Activated T-helper 17 cell treated with anti-CD3 and anti-CD28 coated beads, Interleukin-2, amount 50 U/mL, for 72 hours (primary cell): ENCODE measurements at regions not wholly inside any gene's neighbourhood (a gene's known extent, or its start where the extent isn't known, plus 50 kb on each side); places are given as distances from the start of the nearest gene placed in this dataset.

ENCODE experiments used
- ATAC-seq: fragments of 150-1000 bp; cut with Tn5 transposase; replicated peaks from 2 replicates; pipeline ENCODE4 v1.10.0; 2021; ENCODE audit warnings: mild to moderate bottlenecking, moderate library complexity
- H3K27ac Mint-ChIP-seq: one replicate; pipeline ENCODE4 v1.8.0; 2022; ENCODE audit warnings: mixed read lengths
- H3K27me3 Mint-ChIP-seq: one replicate; pipeline ENCODE4 v1.8.0; 2022; ENCODE audit warnings: mixed read lengths
- H3K36me3 Mint-ChIP-seq: one replicate; pipeline ENCODE4 v1.8.0; 2022; ENCODE audit warnings: low read depth, mild to moderate bottlenecking, mixed read lengths
- H3K4me1 Mint-ChIP-seq: one replicate; pipeline ENCODE4 v1.8.0; 2022; ENCODE audit warnings: mixed read lengths
- H3K4me3 Mint-ChIP-seq: one replicate; pipeline ENCODE4 v1.8.0; 2022; ENCODE audit warnings: mild to moderate bottlenecking, mixed read lengths
- H3K9me3 Mint-ChIP-seq: one replicate; pipeline ENCODE4 v1.8.0; 2022; ENCODE audit warnings: mixed read lengths

DNA sequence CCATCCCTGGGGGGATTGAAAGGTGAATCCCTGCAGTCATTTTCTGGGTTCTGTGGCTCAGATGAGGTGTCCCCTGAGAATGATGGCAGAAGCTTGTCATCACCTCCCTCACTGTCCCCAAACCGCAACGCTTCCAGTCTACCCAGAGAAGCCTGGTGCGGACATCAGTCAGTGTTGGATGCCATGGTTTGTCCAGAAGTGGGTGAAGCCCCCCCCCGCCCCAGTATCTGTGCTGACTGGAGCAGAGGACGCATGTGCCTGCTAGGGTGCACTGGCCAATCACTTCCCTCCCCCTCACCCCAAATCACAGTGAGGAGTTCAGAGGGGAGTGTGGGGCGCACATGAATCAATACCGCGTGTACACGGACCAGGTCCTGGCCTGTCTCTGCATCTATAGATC, 150.5 kb downstream of the TEX29 start:
- no peak overlapping the region for H3K27ac Mint-ChIP-seq
- H3K36me3 Mint-ChIP-seq: no peaks in the 10 kb centered on the region
- no peak overlapping the region for H3K4me3 Mint-ChIP-seq
- no peak for ATAC-seq
- no peaks in the 10 kb centered on the region for H3K9me3 Mint-ChIP-seq
- no peaks in the 10 kb centered on the region for H3K4me1 Mint-ChIP-seq
- peaks cover 15% of the 10 kb centered on the region for H3K27me3 Mint-ChIP-seq

DNA sequence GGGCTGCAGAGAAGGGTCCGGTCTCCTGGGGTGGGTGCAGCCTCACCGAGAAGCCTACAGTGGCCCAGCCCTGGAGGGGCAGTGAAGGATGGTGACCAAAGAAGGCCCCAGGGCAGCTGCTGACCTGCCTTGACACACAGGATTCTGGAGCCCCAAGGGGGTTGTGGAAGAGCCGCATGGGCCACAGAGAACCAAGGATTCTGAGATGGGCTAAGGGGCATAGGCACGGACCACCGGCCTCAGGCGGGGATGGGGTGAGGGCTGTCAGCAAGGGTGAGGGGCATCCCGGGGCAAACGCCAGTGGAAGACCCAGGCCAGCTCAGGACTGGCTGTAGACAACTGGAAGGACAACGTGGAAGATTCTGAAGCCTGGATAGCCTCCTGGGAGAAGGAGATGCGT, 151.6 kb downstream of the TEX29 start:
- ATAC-seq: no peak
- H3K4me1 Mint-ChIP-seq: no peaks in the 10 kb centered on the region
- no peak overlapping the region for H3K27ac Mint-ChIP-seq
- H3K36me3 Mint-ChIP-seq: no peaks in the 10 kb centered on the region
- no peak overlapping the region for H3K4me3 Mint-ChIP-seq
- peaks cover 10% of the 10 kb centered on the region for H3K27me3 Mint-ChIP-seq
- H3K9me3 Mint-ChIP-seq: no peaks in the 10 kb centered on the region

DNA sequence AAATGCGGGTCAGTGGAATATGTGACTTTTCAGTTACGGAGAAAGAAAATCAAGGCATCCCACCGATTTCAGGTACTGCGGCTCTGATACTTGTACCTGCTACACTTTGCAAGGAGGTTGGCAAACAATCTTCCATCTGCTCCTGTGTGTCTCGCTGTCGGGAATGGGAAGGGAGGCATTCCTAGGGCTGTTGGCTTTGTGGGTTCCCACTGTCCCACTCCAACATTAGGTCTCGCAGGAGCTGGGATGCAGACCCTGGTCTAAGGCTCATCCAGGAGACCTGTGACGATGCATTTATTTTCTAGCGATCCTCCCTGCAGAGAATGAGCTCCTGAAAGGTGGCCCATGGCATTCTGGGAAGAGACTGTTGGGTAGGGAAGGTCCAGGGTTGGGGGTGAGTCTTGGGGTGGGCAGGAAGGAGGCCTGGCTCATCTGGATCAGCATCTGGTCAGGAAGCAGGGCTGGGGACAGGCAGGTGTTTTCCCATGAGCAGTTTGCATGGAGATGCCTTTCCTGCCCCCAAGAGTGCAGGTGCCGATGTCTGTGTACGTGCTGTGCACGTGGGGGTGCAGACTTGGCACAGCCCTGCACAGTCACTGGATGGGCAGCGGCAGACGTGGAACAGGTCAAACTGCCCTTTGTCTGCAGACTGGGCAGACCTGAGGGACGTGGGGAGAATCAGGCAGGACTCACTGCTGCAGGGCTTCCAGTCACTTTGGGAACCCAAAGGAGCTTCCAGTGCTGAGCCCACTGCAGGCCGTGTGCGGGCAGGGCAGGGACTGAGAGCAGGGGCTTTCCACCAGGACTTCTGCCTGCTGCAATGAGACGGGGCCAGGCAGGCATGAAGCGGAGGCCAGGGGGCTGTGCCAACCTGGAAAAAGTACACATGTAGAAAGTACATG, 152.4 kb downstream of the TEX29 start:
- no peak for ATAC-seq
- no peak overlapping the region for H3K4me3 Mint-ChIP-seq
- H3K27ac Mint-ChIP-seq: no peak overlapping the region
- H3K36me3 Mint-ChIP-seq: no peaks in the 10 kb centered on the region
- H3K9me3 Mint-ChIP-seq: no peaks in the 10 kb centered on the region
- peaks cover 6% of the 10 kb centered on the region for H3K27me3 Mint-ChIP-seq
- no peaks in the 10 kb centered on the region for H3K4me1 Mint-ChIP-seq

DNA sequence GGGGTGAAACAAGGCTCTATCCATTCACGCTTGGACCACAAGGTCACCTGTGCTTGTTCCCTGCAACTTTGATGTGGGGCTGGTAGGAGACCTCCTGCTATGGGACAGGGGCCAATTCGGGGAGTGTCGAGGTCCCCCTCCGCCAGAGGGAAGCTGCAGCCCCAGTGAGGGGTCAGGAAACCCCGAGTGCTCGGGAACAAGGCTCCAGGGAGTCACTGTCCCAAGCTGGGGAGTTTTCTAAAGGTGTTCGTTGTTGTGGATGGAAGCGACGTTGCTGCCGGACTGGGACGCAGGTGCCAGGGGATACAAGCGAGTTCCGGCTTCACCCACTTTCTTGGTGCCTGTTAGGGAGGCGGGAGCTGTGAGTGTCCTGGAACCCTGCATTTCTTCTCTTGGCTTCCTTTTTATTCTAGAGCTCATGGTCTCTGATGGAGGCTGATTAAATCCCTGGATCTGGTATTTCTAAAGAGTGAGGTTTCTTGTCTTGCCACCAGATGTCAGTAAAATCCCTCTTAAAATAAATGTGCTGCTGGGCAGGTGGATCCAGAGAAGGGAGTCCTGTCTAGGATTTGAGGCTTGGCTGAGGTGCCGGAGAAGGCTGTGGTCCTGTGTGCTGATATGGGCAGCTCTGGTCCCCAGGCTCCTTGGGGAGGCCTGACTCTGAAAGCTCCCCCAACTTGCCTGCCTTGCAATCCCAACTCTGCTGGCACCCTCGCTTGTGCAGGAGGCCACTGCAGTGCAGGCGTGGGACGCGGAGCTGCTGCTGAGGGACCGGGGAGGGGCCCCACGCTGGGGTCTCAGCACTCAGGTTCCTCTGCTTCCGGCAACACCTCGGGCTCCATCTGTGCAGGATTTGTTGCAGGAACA, 153.9 kb downstream of the TEX29 start:
- ATAC-seq: no peak
- H3K36me3 Mint-ChIP-seq: no peaks in the 10 kb centered on the region
- H3K27ac Mint-ChIP-seq: no peak overlapping the region
- no peaks in the 10 kb centered on the region for H3K9me3 Mint-ChIP-seq
- peaks cover 3% of the 10 kb centered on the region for H3K27me3 Mint-ChIP-seq
- no peak overlapping the region for H3K4me3 Mint-ChIP-seq
- no peaks in the 10 kb centered on the region for H3K4me1 Mint-ChIP-seq

DNA sequence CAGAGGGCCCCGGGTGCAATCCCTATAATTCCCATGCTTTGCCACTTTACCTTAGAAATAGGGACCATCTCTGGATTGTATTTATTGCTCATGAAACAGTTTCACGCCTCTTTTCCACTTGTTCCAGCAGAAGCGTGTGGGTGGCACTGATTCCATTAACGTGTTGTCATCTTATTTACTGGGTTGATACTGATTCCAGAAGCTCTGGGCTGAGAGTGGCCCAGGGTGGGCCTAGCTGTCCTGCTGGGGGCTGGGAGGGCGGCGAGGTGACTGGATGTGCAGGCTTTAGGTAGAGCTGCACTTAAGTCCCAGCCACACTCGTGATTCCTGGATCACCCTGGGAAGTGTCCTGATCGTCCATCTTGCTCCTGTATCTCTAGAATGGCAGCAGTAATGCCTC, 155.0 kb downstream of the TEX29 start:
- Mint-ChIP-seq H3K27me3 (peaks cover 3% of the 10 kb centered on the region), H3K4me1 (no peaks in the 10 kb centered on the region), H3K36me3 (no peaks in the 10 kb centered on the region), H3K9me3 (no peaks in the 10 kb centered on the region), H3K27ac (no peak overlapping the region), H3K4me3 (no peak overlapping the region)
- no peak for ATAC-seq

DNA sequence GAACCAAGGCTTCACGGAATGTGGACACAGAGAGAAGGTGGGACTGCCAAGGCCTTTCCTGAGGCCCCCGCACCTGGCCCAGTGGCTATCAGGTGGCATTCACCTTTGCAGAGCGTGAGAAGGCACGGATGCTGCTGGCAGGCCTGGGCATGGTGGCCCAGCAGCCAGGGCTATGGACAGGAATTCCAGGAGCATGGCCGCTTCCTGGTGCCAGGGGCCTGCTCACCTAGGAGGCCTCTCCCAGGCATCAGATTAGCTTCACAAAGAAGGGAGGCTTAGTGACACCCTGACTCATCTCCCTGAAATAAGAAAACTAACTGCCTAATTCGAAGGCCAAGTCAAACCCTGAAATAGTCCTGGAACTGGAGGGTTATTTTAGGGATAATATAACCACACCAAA, 155.8 kb downstream of the TEX29 start:
- ATAC-seq: no peak
- no peaks in the 10 kb centered on the region for H3K36me3 Mint-ChIP-seq
- H3K4me1 Mint-ChIP-seq: no peaks in the 10 kb centered on the region
- H3K9me3 Mint-ChIP-seq: no peaks in the 10 kb centered on the region
- H3K27ac Mint-ChIP-seq: no peak overlapping the region
- H3K4me3 Mint-ChIP-seq: no peak overlapping the region
- peaks cover 3% of the 10 kb centered on the region for H3K27me3 Mint-ChIP-seq

DNA sequence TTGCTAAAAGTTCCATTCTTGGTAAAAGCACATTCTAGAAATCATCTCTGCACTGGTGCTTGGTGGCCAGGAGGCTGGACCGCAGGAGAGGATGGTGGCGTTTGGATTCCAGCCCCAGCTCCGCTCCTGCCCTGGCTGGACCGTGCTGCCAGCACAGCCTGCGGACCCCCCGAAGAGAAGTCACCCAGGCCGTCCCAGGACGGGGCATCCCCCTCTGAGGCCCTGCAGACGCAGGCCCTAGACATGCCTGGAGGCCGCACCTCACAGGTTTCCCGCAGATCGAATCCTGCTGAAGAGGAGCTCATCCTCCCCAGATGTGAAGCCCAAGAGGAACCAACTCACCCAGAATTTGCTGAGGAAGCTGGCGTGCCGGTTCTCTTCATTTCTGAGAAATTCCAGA, 159.0 kb downstream of the TEX29 start:
- Mint-ChIP-seq H3K36me3 (no peaks in the 10 kb centered on the region), H3K27ac (no peak overlapping the region)

DNA sequence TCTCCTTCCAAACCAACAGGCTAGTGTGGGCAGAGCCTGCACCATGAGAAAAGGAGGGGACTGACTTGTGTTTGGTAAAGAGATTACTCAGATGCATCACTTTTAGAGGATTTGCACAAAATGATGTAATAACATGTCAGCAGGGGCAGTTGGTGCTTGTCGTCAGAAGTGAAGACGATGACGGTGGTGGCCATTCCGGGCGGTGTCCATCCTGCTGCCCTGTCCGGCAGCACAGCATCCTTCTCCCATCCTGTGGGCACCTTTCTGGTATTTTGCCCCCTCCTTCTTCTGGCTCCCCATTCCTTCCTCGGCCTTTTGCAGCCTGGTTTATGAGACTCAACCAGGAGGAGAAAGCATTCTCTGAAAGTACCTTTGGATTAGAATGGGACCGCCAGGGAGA, 160.1 kb downstream of the TEX29 start:
- H3K9me3 Mint-ChIP-seq: no peaks in the 10 kb centered on the region

More for the DNA sequence above, 159.0 kb downstream of the TEX29 start:
- Mint-ChIP-seq H3K4me1 (no peaks in the 10 kb centered on the region), H3K4me3 (no peak overlapping the region), H3K27me3 (no peaks in the 10 kb centered on the region), H3K9me3 (no peaks in the 10 kb centered on the region)
- no peak for ATAC-seq

DNA sequence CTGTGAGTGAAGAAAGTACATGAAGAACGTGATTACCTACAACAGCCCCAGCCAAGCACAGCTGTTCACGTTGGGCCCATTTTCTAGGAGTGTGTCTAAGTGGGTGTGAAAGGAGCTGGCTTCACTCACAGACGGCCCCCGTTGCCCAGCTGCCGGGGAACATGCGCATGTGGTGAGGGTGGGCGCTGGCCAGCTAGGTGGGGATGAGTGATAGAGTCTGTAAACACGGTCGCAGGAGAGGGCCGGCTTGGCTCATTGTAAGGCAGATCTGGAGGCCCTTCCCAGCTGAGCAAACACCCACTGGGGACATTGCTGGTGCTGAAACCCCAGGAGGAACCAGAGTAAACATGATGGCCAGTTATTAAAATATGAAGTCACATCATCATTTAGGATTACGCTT, 160.5 kb downstream of the TEX29 start:
- Mint-ChIP-seq H3K27ac (no peak overlapping the region), H3K4me3 (no peak overlapping the region)
- no peak for ATAC-seq

More for the DNA sequence above, 160.1 kb downstream of the TEX29 start:
- H3K36me3 Mint-ChIP-seq: no peaks in the 10 kb centered on the region
- no peak overlapping the region for H3K4me3 Mint-ChIP-seq
- no peak for ATAC-seq
- H3K27ac Mint-ChIP-seq: no peak overlapping the region
- H3K27me3 Mint-ChIP-seq: no peaks in the 10 kb centered on the region
- H3K4me1 Mint-ChIP-seq: no peaks in the 10 kb centered on the region

DNA sequence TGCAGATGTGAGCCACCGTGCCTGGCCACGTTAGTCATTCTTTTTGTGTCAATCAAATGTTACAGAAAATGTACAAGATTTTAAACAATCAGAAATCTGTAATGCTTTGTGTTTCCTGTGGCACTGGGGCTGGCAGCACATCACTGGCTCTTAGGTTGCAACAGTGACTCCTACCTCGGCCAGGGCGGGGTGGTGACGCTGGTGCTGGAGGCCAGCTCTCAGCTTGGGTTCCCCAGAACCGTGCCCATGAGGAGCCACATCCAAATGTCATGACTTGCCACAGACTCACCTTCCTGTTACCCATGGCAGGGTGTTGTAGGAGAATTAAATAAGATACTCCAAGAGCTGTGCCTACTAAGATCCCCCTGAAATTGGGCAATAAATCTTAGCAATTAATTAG, 161.7 kb downstream of the TEX29 start:
- H3K4me3 Mint-ChIP-seq: no peak overlapping the region
- H3K36me3 Mint-ChIP-seq: no peaks in the 10 kb centered on the region
- H3K9me3 Mint-ChIP-seq: no peaks in the 10 kb centered on the region
- no peaks in the 10 kb centered on the region for H3K27me3 Mint-ChIP-seq
- no peaks in the 10 kb centered on the region for H3K4me1 Mint-ChIP-seq
- no peak overlapping the region for H3K27ac Mint-ChIP-seq
- no peak for ATAC-seq

More for the DNA sequence above, 160.5 kb downstream of the TEX29 start:
- Mint-ChIP-seq H3K4me1 (no peaks in the 10 kb centered on the region), H3K36me3 (no peaks in the 10 kb centered on the region), H3K27me3 (no peaks in the 10 kb centered on the region), H3K9me3 (no peaks in the 10 kb centered on the region)

DNA sequence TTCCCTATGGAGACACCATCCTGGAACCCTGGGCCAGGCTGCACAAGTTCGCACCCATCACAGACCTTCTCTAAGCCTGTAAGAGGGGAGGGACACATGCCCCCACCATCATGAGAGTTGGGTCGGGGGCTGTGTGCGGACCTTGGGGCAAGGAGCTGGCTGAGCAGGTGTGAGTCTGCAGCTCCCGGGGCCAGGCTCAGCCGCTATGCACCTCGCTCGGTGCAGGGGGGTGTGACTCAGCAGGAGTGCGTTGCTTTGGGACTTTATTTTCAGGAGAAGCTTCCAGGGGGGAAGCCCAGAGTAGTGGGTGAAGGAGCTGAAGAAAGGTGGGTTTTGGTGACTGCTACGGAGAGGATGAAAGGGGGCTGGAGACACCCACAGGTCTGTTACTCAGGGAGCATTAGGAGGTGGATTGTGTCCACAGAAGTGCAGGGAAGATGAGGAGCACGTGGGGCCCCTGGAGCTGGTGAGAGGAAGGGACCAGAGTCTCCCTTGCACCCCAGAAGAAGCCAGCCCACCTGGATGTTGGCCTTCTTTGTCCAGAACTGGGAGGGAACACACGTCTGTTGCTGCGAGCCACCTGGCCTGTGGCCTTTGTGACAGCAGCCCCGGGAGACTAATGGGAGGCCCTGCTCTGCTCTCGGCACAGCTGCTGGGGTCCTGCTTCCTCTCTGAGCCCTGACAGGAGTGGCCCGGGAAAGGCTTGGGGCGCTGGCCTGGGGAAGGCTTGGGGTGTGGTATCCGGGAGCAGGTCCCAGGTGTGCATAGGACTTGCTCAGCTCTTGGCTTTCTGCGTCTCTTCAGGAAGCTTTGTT, 162.6 kb downstream of the TEX29 start:
- Mint-ChIP-seq H3K36me3 (no peaks in the 10 kb centered on the region), H3K27me3 (no peaks in the 10 kb centered on the region), H3K9me3 (no peaks in the 10 kb centered on the region), H3K4me1 (no peaks in the 10 kb centered on the region), H3K27ac (no peak overlapping the region), H3K4me3 (no peak overlapping the region)
- no peak for ATAC-seq

DNA sequence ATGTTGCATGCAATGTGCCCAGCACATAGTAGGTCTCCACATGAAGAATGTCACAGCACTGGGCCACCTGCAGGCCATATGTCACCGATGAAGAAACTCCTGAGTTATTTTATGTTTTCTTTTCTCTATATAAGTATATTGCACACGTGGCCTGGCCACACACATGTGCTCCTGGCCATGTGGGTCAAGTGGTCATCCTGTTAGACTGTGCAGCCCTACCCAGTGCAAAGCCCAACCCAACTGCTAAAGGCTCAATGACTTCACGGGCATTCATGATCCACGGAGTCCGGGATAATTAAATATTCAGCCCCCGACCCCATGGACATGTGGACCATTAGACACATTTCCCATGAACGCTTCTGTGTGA, 163.2 kb downstream of the TEX29 start:
- H3K4me1 Mint-ChIP-seq: no peaks in the 10 kb centered on the region
- no peaks in the 10 kb centered on the region for H3K27me3 Mint-ChIP-seq
- no peak for ATAC-seq
- no peaks in the 10 kb centered on the region for H3K9me3 Mint-ChIP-seq
- no peak overlapping the region for H3K27ac Mint-ChIP-seq
- H3K36me3 Mint-ChIP-seq: no peaks in the 10 kb centered on the region
- no peak overlapping the region for H3K4me3 Mint-ChIP-seq

DNA sequence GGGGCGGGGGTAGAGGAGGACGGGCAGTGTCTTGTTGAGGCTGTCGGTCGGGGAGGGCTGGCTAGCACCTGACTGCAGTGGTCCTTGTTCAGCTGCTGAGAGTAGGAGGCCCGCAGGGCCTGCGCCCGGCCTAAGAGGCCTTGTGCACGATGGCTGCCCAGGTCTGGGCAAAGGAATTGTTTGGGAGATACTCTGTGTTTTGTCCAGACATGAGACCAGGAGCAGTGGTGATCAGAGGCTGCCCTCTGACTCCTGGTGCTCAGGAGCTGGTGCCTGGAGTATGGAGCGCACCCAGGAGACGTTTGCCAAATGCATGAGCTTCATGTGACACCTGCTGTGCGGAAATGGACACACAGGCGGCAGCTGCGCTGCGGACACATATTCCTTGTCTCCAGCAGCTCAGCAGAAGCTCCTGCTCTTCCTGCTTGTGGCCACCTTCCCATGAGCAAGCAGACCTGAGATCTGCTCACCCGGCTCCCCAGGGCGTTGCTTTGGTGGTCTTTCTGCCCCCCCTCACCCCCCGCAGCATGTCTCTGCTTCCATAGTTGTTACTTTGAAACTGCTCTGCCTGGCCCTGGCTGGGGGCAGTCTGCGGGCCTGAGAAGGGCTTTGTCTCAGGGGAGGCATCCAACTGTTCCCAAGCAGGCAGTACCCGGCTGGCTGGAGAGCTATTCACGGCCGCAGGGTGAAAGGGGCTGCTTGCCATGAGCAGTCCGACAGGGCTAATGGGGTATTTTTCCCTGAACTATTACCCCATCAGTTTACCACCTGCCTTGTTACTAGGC, 163.9 kb downstream of the TEX29 start:
- no peaks in the 10 kb centered on the region for H3K36me3 Mint-ChIP-seq

DNA sequence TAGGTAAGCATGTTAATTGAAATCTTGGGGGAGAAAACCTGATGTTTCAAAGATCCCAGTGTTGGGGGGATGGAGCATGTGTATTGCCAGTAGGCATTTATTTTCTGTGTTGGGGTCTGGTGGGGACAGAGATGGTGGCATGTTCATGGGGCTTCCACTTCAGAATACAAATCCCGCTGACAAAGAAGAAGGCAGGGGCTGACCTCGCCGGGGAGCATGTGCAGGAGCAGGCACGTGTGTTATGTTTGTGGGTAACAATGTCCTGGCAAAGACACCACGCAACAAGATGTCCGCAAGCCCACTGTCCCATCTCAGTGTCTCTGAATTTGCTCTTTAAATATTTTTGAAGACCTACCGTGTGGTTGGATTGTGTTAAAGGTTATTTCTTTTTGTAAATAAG, 164.5 kb downstream of the TEX29 start:
- no peak overlapping the region for H3K27ac Mint-ChIP-seq
- no peaks in the 10 kb centered on the region for H3K4me1 Mint-ChIP-seq
- no peaks in the 10 kb centered on the region for H3K36me3 Mint-ChIP-seq
- H3K9me3 Mint-ChIP-seq: no peaks in the 10 kb centered on the region
- H3K4me3 Mint-ChIP-seq: no peak overlapping the region
- ATAC-seq: no peak
- H3K27me3 Mint-ChIP-seq: no peaks in the 10 kb centered on the region

More for the DNA sequence above, 163.9 kb downstream of the TEX29 start:
- Mint-ChIP-seq H3K4me3 (no peak overlapping the region), H3K4me1 (no peaks in the 10 kb centered on the region), H3K27ac (no peak overlapping the region), H3K27me3 (no peaks in the 10 kb centered on the region), H3K9me3 (no peaks in the 10 kb centered on the region)
- no peak for ATAC-seq
